ENCODE measurements at regions not wholly inside any gene's neighbourhood (a gene's known extent, or its start where the extent isn't known, plus 50 kb on each side); places are given as distances from the start of the nearest gene placed in this dataset.
"Not testable (repeated sequence)": the region's sequence is repeated elsewhere in the genome, so short reads cannot be mapped to it uniquely, and the experiment has no call there.

GRCh38 chr12:61264294-61264693, 995.9 kb upstream of the USP15 start:
- H3K4me3 ChIP-seq; BruUV-seq (replicated peaks); H3K9ac ChIP-seq (ENCODE audit: insufficient read depth in 1 of 2, low read depth in 2 of 2, low read length in 2 of 2); H3K4me2 ChIP-seq (ENCODE audit: insufficient read depth, low read length); H3K9me1 ChIP-seq (ENCODE audit: control insufficient read depth, insufficient read depth, low read length); H3K27ac ChIP-seq (ENCODE audit: extremely low read depth, low read depth, low read length); CTCF ChIA-PET (ENCODE audit: low intra/inter-chr PET ratio); POLR2A ChIA-PET; intact Hi-C loops (cut with micrococcal nuclease); H3K36me3 ChIP-seq (ENCODE audit: control insufficient read depth, insufficient read depth, low read length); FAIRE-seq; H3K9me3 ChIP-seq (replicated peaks; ENCODE audit: control insufficient read depth, insufficient read depth, low read depth, low read length); H3K79me2 ChIP-seq (ENCODE audit: control insufficient read depth, insufficient read depth, low read length); in situ Hi-C loops (cut with MboI); DNase-seq (ENCODE audit: extremely low read depth in 1 of 4, low spot score in 3 of 4); H3K4me1 ChIP-seq (replicated peaks in 1 of 2; ENCODE audit: control insufficient read depth in 2 of 2, insufficient read depth in 2 of 2, low read length in 2 of 2); H4K20me1 ChIP-seq (replicated peaks; ENCODE audit: control insufficient read depth, insufficient read depth, low read length); H2AFZ ChIP-seq (ENCODE audit: low read depth, low read length); H3K27me3 ChIP-seq (ENCODE audit: control insufficient read depth in 2 of 2, insufficient read depth in 2 of 2, low read length in 2 of 2); ATAC-seq: not testable (repeated sequence)
- TF ChIP-seq ZNF431 (CRISPR knock-in tag; IDR thresholded peaks at IDR 0.05) (peak; percentile 49; the same call in 1 of the 2 replicates), ZNF707 (CRISPR knock-in tag; conservative IDR thresholded peaks at IDR 0.05) (peak; percentile 84)

GRCh38 chr12:61267474-61267873, 992.7 kb upstream of the USP15 start:
- Histone ChIP-seq H3K9me1 (ENCODE audit: control insufficient read depth, insufficient read depth, low read length) (no peaks in the 10 kb centered on the region), H4K20me1 (replicated peaks; ENCODE audit: control insufficient read depth, insufficient read depth, low read length) (no peaks in the 10 kb centered on the region), H3K9me3 (replicated peaks; ENCODE audit: control insufficient read depth, insufficient read depth, low read depth, low read length) (0 out of 2 replicates have a peak, but pooled peaks cover 1% of the 10 kb centered on the region), H3K36me3 (ENCODE audit: control insufficient read depth, insufficient read depth, low read length) (no peaks in the 10 kb centered on the region), H3K4me3 (no peak overlapping the region), H3K9ac (ENCODE audit: insufficient read depth in 1 of 2, low read depth in 2 of 2, low read length in 2 of 2) (no peak overlapping the region), H3K27ac (ENCODE audit: extremely low read depth, low read depth, low read length) (no peak overlapping the region), H3K4me2 (ENCODE audit: insufficient read depth, low read length) (no peak overlapping the region), H2AFZ (ENCODE audit: low read depth, low read length) (no peak overlapping the region), H3K79me2 (ENCODE audit: control insufficient read depth, insufficient read depth, low read length) (no peaks in the 10 kb centered on the region), H3K4me1 (replicated peaks in 1 of 2; ENCODE audit: control insufficient read depth in 2 of 2, insufficient read depth in 2 of 2, low read length in 2 of 2) (no peaks in the 10 kb centered on the region), H3K27me3 (ENCODE audit: control insufficient read depth in 2 of 2, insufficient read depth in 2 of 2, low read length in 2 of 2) (no peaks in the 10 kb centered on the region)
- ChIA-PET POLR2A (no interaction called here), CTCF (ENCODE audit: low intra/inter-chr PET ratio) (no interaction called here)
- no peak for DNase-seq (ENCODE audit: extremely low read depth in 1 of 4, low spot score in 3 of 4)
- WGBS (ENCODE audit: insufficient coverage, low coverage, missing lambda C conversion rate), result 0% methylated on average over 1 of the region's 1 CpG
- no peak for ATAC-seq
- intact Hi-C loops (cut with micrococcal nuclease) (no loop called here), in situ Hi-C loops (cut with MboI) (no loop called here)
- no TSS peak for BruUV-seq (replicated peaks)
- no peak for FAIRE-seq
- TF ChIP-seq BCLAF1 (IDR thresholded peaks at IDR 0.05; ENCODE audit: borderline replicate concordance in 1 of 2, control insufficient read depth in 1 of 2, low read depth in 2 of 2, low read length in 1 of 2) (no peak), ZNF311 (CRISPR knock-in tag; IDR thresholded peaks at IDR 0.05) (no peak), SP2 (IDR thresholded peaks at IDR 0.05; ENCODE audit: extremely low read depth, low read depth, low read length, poor library complexity, severe bottlenecking) (no peak), MCM5 (IDR thresholded peaks at IDR 0.05; ENCODE audit: low read depth) (no peak), CBX2 (IDR thresholded peaks at IDR 0.05; ENCODE audit: insufficient read depth, low read length, poor library complexity, severe bottlenecking) (no peak), NEUROD1 (IDR thresholded peaks at IDR 0.05; ENCODE audit: borderline replicate concordance, low read depth, low read length, partially characterized antibody) (no peak), TCF7 (IDR thresholded peaks at IDR 0.05; ENCODE audit: borderline replicate concordance) (no peak), HDAC6 (IDR thresholded peaks at IDR 0.05; ENCODE audit: low read depth, low read length) (no peak), SMAD1 (IDR thresholded peaks at IDR 0.05; ENCODE audit: low read depth, low read length, partially characterized antibody) (no peak), KLF10 (CRISPR knock-in tag; IDR thresholded peaks at IDR 0.05) (no peak), STAT5A (IDR thresholded peaks at IDR 0.05; ENCODE audit: borderline replicate concordance, low read length) (no peak), ZNF174 (CRISPR knock-in tag; IDR thresholded peaks at IDR 0.05) (no peak), SIN3A (IDR thresholded peaks at IDR 0.05; ENCODE audit: borderline replicate concordance in 2 of 2, control insufficient read depth in 1 of 2, low read depth in 2 of 2, low read length in 2 of 2) (no peak)

All from K562 (cell line).